Vagina (tissue), 2 donors: ENCODE measurements at regions not wholly inside any gene's neighbourhood (a gene's known extent, or its start where the extent isn't known, plus 50 kb on each side); places are given as distances from the start of the nearest gene placed in this dataset.

Source experiments
- CTCF ChIP-seq, 3 experiments: fragments of 450-650 bp in 2 of 3; fragments of 200-600 bp in 1 of 3; sonication (generic) in 1 of 3; IDR thresholded peaks; one replicate each; pipeline ENCODE4 v1.5.1; 2017 to 2019; ENCODE audit warnings: antibody characterized with exemption in 3 of 3, mild to moderate bottlenecking in 2 of 3, moderate library complexity in 2 of 3
- POLR2A ChIP-seq, 2 donors: fragments of 450-650 bp; IDR thresholded peaks; one replicate each; pipeline ENCODE4 v1.6.1; 2017; ENCODE audit warnings: antibody characterized with exemption in 2 of 2, mild to moderate bottlenecking in 2 of 2, moderate library complexity in 2 of 2
- POLR2AphosphoS5 ChIP-seq, 2 donors: sonication (generic); formaldehyde crosslinking; IDR thresholded peaks; one replicate each; pipeline ENCODE4 v1.9.0; 2017; ENCODE audit warnings: antibody characterized with exemption in 2 of 2, mild to moderate bottlenecking in 2 of 2, low read depth in 1 of 2; ENCODE audit not compliant: insufficient read depth in 1 of 2

GRCh38 chr3:88742106-88742505 lies 365.3 kb upstream of the EPHA3 start:
- TF ChIP-seq CTCF (IDR thresholded peaks at IDR 0.05) (no peak), POLR2AphosphoS5 (IDR thresholded peaks at IDR 0.05; ENCODE audit: insufficient read depth in 1 of 2, low read depth in 1 of 2) (no peak), POLR2A (IDR thresholded peaks at IDR 0.05) (no peak)
